Naive thymus-derived CD8-positive, alpha-beta T cell (primary cell): ENCODE measurements at regions not wholly inside any gene's neighbourhood (a gene's known extent, or its start where the extent isn't known, plus 50 kb on each side); places are given as distances from the start of the nearest gene placed in this dataset.

Source experiments
- ATAC-seq, 2 donors: fragments of 150-1000 bp; cut with Tn5 transposase in 1 of 2; sonication (Bioruptor Pico), chemical (Tn5 transposase) in 1 of 2; 1 replicate in 1 of 2; 2 replicates in 1 of 2; pipeline ENCODE4 v1.10.0; 2021; ENCODE audit warnings: mild to moderate bottlenecking in 2 of 2, moderate library complexity in 2 of 2
- POLR2A ChIA-PET: fragments of 350-600 bp; sonication (Branson Sonifier 250); formaldehyde crosslinking; loops from one replicate; lab custom pipeline; 2021; ENCODE audit warnings: antibody characterized with exemption; lab: Charles Lee
- DNase-seq, 10 donors: peaks; one replicate each; pipeline versions ENCODE4 v3.0.0 to v3.0.0-alpha.2; 2020 to 2022
- H3K27ac Mint-ChIP-seq, 10 donors: one replicate each; pipeline ENCODE4 v1.8.0; 2020 to 2022; ENCODE audit warnings: mild to moderate bottlenecking in 10 of 10, mixed read lengths in 10 of 10, moderate library complexity in 4 of 10, inconsistent platforms in 1 of 10
- H3K27me3 Mint-ChIP-seq, 5 donors: one replicate each; pipeline ENCODE4 v1.8.0; 2021 to 2022; ENCODE audit warnings: mixed read lengths in 5 of 5
- H3K36me3 Mint-ChIP-seq, 3 donors: one replicate each; pipeline ENCODE4 v1.8.0; 2020 to 2022; ENCODE audit warnings: mixed read lengths in 3 of 3, mild to moderate bottlenecking in 2 of 3, inconsistent platforms in 1 of 3
- H3K4me1 Mint-ChIP-seq, 4 donors: one replicate each; pipeline ENCODE4 v1.8.0; 2021 to 2022; ENCODE audit warnings: mixed read lengths in 4 of 4
- H3K4me3 Mint-ChIP-seq, 10 donors: one replicate each; pipeline ENCODE4 v1.8.0; 2020 to 2022; ENCODE audit warnings: mild to moderate bottlenecking in 10 of 10, mixed read lengths in 10 of 10, moderate library complexity in 6 of 10, inconsistent platforms in 1 of 10
- H3K9me3 Mint-ChIP-seq, 9 donors: one replicate each; pipeline ENCODE4 v1.8.0; 2020 to 2022; ENCODE audit warnings: mixed read lengths in 9 of 9, mild to moderate bottlenecking in 3 of 9, inconsistent platforms in 1 of 9, moderate library complexity in 1 of 9

GRCh38 chr6:165186441-165187205, 122.8 kb downstream of the C6orf118 start:
- DNase-seq (no peak), ATAC-seq (no peak)
- POLR2A ChIA-PET = no interaction called here
- Mint-ChIP-seq H3K27me3 (no peaks in the 10 kb centered on the region), H3K27ac (no peak overlapping the region), H3K9me3 (peaks cover 0 to 33% (median 7%) of the 10 kb centered on the region in 9 donors), H3K4me1 (no peaks in the 10 kb centered on the region), H3K4me3 (no peak overlapping the region), H3K36me3 (no peaks in the 10 kb centered on the region)

- Mint-ChIP-seq H3K4me1 (no peaks in the 10 kb centered on the region), H3K9me3 (peaks cover 0 to 30% (median 8%) of the 10 kb centered on the region in 9 donors)
- POLR2A ChIA-PET = no interaction called here
Measured at GRCh38 chr6:165186041-165186440, 123.4 kb downstream of the C6orf118 start.

GRCh38 chr6:165184192-165184979, 125.0 kb downstream of the C6orf118 start:
- no peak overlapping the region for H3K4me3 Mint-ChIP-seq
- no peaks in the 10 kb centered on the region for H3K4me1 Mint-ChIP-seq
- H3K27me3 Mint-ChIP-seq = no peaks in the 10 kb centered on the region
- ATAC-seq = no peak
- no peak overlapping the region for H3K27ac Mint-ChIP-seq
- no peaks in the 10 kb centered on the region for H3K36me3 Mint-ChIP-seq
- POLR2A ChIA-PET = no interaction called here
- DNase-seq = no peak
- peaks cover 0 to 24% (median 7%) of the 10 kb centered on the region in 9 donors for H3K9me3 Mint-ChIP-seq

More at GRCh38 chr6:165186041-165186440, 123.4 kb downstream of the C6orf118 start:
- ATAC-seq (no peak), DNase-seq (no peak)
- Mint-ChIP-seq H3K36me3 (no peaks in the 10 kb centered on the region), H3K27ac (no peak overlapping the region), H3K4me3 (no peak overlapping the region), H3K27me3 (no peaks in the 10 kb centered on the region)

GRCh38 chr6:165183496-165184140, 125.8 kb downstream of the C6orf118 start:
- Mint-ChIP-seq H3K36me3 (no peaks in the 10 kb centered on the region), H3K4me3 (no peak overlapping the region), H3K9me3 (peaks cover 0 to 24% (median 8%) of the 10 kb centered on the region in 9 donors), H3K4me1 (no peaks in the 10 kb centered on the region), H3K27ac (no peak overlapping the region), H3K27me3 (no peaks in the 10 kb centered on the region)
- ATAC-seq (no peak), DNase-seq (no peak)
- POLR2A ChIA-PET = no interaction called here

GRCh38 chr6:165183071-165183470, 126.3 kb downstream of the C6orf118 start:
- peaks cover 0 to 24% (median 9%) of the 10 kb centered on the region in 9 donors for H3K9me3 Mint-ChIP-seq
- no peak for DNase-seq
- no peaks in the 10 kb centered on the region for H3K4me1 Mint-ChIP-seq
- POLR2A ChIA-PET = no interaction called here
- no peak overlapping the region for H3K27ac Mint-ChIP-seq
- ATAC-seq = no peak
- H3K4me3 Mint-ChIP-seq = no peak overlapping the region
- no peaks in the 10 kb centered on the region for H3K36me3 Mint-ChIP-seq
- no peaks in the 10 kb centered on the region for H3K27me3 Mint-ChIP-seq

- H3K36me3 Mint-ChIP-seq = no peaks in the 10 kb centered on the region
- POLR2A ChIA-PET = no interaction called here
- no peak for ATAC-seq
- H3K27ac Mint-ChIP-seq = no peak overlapping the region
- H3K27me3 Mint-ChIP-seq = no peaks in the 10 kb centered on the region
- no peaks in the 10 kb centered on the region for H3K4me1 Mint-ChIP-seq
- H3K9me3 Mint-ChIP-seq = peaks cover 0 to 24% (median 9%) of the 10 kb centered on the region in 9 donors
- no peak overlapping the region for H3K4me3 Mint-ChIP-seq
- DNase-seq = no peak
Measured at GRCh38 chr6:165181951-165182414, 127.4 kb downstream of the C6orf118 start.

- POLR2A ChIA-PET = no interaction called here
- no peak overlapping the region for H3K27ac Mint-ChIP-seq
Measured at GRCh38 chr6:165178056-165178455, 131.3 kb downstream of the C6orf118 start.

GRCh38 chr6:165173484-165173883, 135.9 kb downstream of the C6orf118 start:
- H3K4me1 Mint-ChIP-seq = no peaks in the 10 kb centered on the region
- H3K27ac Mint-ChIP-seq = no peak overlapping the region
- DNase-seq = no peak
- H3K4me3 Mint-ChIP-seq = no peak overlapping the region
- POLR2A ChIA-PET = no interaction called here
- H3K36me3 Mint-ChIP-seq = peaks cover 0 to 11% (median 0%) of the 10 kb centered on the region in 3 donors
- no peaks in the 10 kb centered on the region for H3K27me3 Mint-ChIP-seq
- H3K9me3 Mint-ChIP-seq = peaks cover 0 to 42% (median 9%) of the 10 kb centered on the region in 9 donors
- ATAC-seq = no peak

More at GRCh38 chr6:165178056-165178455, 131.3 kb downstream of the C6orf118 start:
- peaks cover 0 to 6% (median 0%) of the 10 kb centered on the region in 3 donors for H3K36me3 Mint-ChIP-seq
- H3K4me3 Mint-ChIP-seq = no peak overlapping the region
- ATAC-seq (no peak), DNase-seq (no peak)
- H3K9me3 Mint-ChIP-seq = peaks cover 0 to 32% (median 9%) of the 10 kb centered on the region in 9 donors
- H3K27me3 Mint-ChIP-seq = no peaks in the 10 kb centered on the region
- H3K4me1 Mint-ChIP-seq = no peaks in the 10 kb centered on the region

GRCh38 chr6:165167861-165168260, 141.5 kb downstream of the C6orf118 start:
- Mint-ChIP-seq H3K9me3 (peaks cover 2 to 39% (median 14%) of the 10 kb centered on the region in 9 donors), H3K4me3 (no peak overlapping the region), H3K27ac (no peak overlapping the region), H3K27me3 (peaks cover 0 to under 1% (median 0%) of the 10 kb centered on the region in 5 donors), H3K4me1 (no peaks in the 10 kb centered on the region), H3K36me3 (peaks cover 0 to 17% (median 0%) of the 10 kb centered on the region in 3 donors)
- POLR2A ChIA-PET = no interaction called here
- ATAC-seq (no peak), DNase-seq (no peak)

GRCh38 chr6:165167311-165167710, 142.1 kb downstream of the C6orf118 start:
- POLR2A ChIA-PET = no interaction called here
- Mint-ChIP-seq H3K4me3 (no peak overlapping the region), H3K27ac (no peak overlapping the region), H3K36me3 (peaks cover 0 to 17% (median 0%) of the 10 kb centered on the region in 3 donors), H3K4me1 (no peaks in the 10 kb centered on the region), H3K27me3 (peaks cover 0 to 2% (median 0%) of the 10 kb centered on the region in 5 donors), H3K9me3 (peaks cover 4 to 45% (median 17%) of the 10 kb centered on the region in 9 donors)
- ATAC-seq = no peak
- DNase-seq = no peak

GRCh38 chr6:165163519-165163918, 145.9 kb downstream of the C6orf118 start:
- POLR2A ChIA-PET = no interaction called here
- Mint-ChIP-seq H3K4me1 (no peaks in the 10 kb centered on the region), H3K27ac (no peak overlapping the region), H3K27me3 (peaks cover 0 to 2% (median 0%) of the 10 kb centered on the region in 5 donors), H3K36me3 (peaks cover 0 to 11% (median 0%) of the 10 kb centered on the region in 3 donors), H3K4me3 (no peak overlapping the region), H3K9me3 (peaks cover 4 to 27% (median 11%) of the 10 kb centered on the region in 9 donors)
- DNase-seq (no peak), ATAC-seq (no peak)

GRCh38 chr6:165159460-165159859, 149.9 kb downstream of the C6orf118 start:
- POLR2A ChIA-PET = no interaction called here
- DNase-seq (no peak), ATAC-seq (no peak)
- no peaks in the 10 kb centered on the region for H3K4me1 Mint-ChIP-seq
- peaks cover 2 to 29% (median 8%) of the 10 kb centered on the region in 9 donors for H3K9me3 Mint-ChIP-seq
- no peak overlapping the region for H3K4me3 Mint-ChIP-seq
- H3K27ac Mint-ChIP-seq = no peak overlapping the region
- H3K27me3 Mint-ChIP-seq = peaks cover 0 to 2% (median 0%) of the 10 kb centered on the region in 5 donors
- H3K36me3 Mint-ChIP-seq = peaks cover 0 to 7% (median 0%) of the 10 kb centered on the region in 3 donors
